Frontal cortex (tissue), 3 donors: ENCODE measurements at regions not wholly inside any gene's neighbourhood (a gene's known extent, or its start where the extent isn't known, plus 50 kb on each side); places are given as distances from the start of the nearest gene placed in this dataset.

ENCODE experiments used
- DNase-seq, 2 donors: peaks; one replicate each; pipeline ENCODE4 v3.0.0; 2012; ENCODE audit warnings: low spot score in 2 of 2
- FAIRE-seq: peaks from 2 replicates; lab custom pipeline; 2012; peaks lifted over from hg19 to GRCh38; lab: Jason Lieb, UNC
- donor health status: control.
- donor health status: control.
- donor health status: control.

DNA sequence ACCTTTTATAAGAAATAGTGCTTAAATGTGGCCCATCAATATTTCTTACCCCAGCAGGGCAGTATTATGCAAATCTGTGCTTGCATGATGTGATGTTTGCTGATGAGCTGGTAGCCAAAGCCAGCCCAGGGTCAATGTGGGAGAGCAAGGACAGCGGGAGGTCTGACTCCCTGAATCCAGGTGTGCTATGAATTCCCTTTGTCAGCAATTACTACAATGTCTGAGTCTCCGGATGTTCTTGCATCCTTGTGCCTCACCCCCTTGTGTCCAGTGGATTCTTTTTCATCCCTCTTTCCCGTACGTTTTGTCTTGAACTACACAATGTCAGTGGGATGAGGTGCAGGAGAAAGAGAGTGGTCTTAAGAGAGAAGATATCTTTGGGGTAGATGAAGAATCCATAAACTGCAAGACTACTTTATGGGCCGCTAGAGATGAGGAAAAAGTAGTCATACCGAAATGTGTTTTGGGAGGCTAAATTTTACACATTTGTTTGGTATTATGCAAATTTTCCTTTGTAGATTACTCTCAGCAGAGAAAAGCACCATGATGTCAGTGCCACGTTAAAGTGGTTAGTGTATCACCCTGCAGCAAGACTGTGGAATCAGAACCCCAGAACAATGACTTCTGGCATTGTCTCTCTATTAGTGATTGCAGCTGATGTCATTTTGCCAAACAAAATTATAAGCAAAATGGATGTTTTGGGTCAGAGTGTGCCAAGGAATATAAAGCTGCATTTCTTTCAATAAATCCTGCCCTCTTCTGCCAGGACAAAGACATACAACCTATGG, 53.5 kb upstream of the TSHZ3 start:
- DNase-seq: no peak
- FAIRE-seq: no peak

DNA sequence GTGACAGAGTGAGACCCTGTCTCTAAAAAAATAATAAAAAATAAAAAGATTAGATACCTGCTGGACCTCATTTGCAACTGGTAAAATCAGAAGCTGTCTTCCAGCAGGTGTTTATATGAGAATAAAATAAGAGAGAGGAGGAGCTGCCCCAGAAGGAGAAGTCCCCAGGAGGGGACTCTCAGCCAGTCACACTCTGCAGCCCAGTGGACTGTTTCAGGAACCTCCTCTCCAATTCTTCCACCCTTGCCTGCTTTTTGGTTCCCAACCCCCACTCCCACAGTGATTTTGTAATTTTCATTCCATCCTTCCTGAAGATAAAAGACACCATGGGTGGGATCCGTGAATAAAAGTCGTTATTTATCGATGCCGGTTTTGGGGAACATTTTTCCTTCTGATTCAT, 56.9 kb upstream of the TSHZ3 start:
- FAIRE-seq (no peak), DNase-seq (no peak)

DNA sequence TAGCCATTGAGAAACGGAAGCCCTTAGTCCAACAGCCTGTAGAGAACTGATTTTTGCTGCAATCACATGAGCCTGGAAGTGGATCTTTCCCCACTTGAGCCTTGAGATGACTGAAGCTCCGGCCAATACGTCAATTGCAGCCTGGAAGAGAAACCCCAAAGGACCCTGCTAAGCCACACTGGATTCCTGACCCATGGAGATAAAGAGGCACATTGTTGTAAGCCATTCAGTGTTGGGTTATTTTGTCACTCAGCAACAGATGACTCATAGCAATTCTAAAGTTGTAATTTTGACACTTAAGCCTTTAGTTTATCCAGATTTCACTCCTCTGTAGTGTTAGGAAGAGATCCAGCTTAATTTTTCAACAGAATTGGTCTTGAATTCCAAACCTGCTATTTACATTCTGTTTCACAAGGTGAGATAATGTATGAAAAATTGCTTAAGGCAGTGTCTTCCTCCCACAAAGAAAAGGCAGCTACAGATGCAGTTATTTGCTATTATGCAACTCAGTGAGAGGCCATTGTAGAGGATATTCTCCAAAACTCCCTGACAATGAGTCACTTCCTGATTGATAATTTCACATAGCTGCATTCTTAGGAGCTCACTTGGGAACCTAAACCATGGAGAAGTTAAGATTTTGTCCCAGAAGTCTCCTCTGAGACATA, 59.4 kb upstream of the TSHZ3 start:
- no peak for DNase-seq
- no peak for FAIRE-seq

DNA sequence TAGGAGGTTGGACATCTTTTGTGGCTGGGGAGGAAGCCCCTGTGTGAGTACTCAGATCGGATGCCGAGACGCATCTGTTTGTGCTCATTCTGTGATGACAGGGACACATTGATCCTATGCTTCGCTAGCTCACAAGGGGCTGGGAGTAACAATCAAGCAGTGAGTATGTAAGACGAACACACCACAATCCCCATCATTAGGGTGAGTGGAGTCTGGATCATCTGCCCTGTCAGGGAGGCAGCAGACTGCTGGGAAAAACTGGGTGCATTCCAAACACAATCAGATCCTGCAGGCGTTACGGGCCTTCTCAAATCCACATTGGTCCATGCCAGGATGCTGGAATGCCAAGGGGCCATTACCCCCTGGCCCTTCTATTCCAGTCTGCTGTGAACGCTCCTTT, 64.1 kb upstream of the TSHZ3 start:
- FAIRE-seq (no peak), DNase-seq (no peak)

DNA sequence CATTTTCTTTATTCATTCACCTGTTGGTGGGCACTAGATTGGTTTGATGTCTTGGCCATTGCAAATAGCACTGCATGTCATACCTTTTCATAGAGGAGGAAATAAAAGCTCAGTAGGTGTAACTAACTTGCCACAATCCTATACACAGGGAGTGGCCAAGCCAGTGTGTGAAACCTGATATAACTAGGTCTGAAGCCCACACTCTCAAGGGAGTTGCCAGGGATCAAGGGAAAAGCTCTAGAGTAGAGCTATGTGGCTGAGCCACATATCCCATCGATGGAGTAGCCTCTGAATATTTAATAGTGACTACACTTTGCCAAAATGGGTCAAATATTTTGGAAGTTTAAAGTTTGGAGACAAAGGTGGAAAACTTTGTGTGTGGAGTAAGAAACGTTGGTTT, 66.1 kb upstream of the TSHZ3 start:
- FAIRE-seq: no peak

DNA sequence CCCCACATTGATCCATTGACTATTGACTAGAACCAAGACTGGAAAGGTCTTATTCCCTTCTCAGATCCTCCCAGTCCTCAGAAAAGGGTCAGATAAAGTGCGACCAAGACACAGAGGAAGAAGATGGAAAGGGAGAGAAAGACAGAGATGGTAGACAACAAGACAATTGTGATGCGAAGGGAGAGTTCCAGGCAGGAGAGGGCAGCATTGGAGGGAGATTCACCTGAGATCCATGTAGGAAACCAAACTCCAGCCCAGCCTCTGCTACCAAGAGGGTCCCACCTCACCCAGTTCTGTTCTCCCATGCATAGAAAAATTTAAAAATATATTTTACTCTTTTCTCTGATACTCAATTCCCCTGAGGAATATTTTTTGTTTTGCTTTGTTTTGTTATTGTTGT, 67.3 kb upstream of the TSHZ3 start:
- DNase-seq: no peak
- FAIRE-seq: no peak

More for the DNA sequence above, 66.1 kb upstream of the TSHZ3 start:
- DNase-seq: no peak

DNA sequence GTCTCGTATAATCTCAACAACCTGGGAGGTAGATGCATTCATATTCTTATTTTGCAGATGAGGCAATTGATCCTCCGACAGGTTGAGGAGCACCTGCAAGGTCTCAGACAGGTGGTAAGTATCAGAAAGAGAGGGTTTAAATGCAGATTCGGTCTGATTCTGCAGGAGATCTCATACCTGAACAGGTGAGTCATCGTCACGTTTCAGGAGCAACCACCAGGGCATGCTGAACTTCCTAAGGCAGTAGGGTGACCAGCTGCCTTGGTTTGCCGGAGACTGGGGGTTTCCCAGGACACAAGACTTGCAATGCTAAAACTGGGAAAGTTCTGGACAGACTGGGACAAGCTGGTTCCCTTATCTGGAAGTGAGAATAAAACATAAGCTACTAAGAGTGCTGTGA, 68.8 kb upstream of the TSHZ3 start:
- FAIRE-seq: no peak
- DNase-seq: no peak

DNA sequence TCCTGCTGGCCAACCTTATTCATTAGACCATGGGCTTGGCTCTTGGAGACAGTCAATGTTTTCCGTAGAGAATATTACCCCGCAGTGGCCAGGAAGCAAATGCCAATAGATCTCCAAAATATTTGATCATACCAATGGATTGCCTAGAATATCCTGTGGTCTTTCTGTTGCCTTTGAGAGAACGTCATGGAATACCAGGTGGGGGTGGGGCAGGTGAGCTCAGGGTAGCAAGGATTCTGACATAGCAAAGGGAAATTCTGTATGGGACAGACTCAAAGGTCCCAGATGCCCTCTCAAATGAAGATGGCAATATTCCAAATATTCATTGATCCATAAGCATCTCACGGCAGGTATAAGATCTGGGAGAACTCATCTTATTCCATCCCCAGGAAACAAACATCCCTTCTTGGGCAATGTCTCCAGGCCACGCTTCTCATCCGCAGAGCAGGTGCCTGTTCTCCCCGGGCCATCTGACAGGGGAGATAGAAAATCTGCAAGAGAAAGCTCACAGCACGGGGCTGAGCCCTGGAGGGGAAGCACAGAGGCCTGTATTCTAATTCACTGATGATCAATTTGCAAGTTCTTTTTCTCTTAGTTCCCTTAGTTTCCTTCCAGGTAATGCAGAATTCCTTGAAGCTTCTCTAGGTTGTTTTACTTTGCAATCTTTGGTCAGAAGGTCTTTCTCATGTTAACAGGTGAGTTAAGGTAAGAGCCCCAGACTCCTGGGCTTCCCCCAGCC, 69.6 kb upstream of the TSHZ3 start:
- no peak for FAIRE-seq
- no peak for DNase-seq

DNA sequence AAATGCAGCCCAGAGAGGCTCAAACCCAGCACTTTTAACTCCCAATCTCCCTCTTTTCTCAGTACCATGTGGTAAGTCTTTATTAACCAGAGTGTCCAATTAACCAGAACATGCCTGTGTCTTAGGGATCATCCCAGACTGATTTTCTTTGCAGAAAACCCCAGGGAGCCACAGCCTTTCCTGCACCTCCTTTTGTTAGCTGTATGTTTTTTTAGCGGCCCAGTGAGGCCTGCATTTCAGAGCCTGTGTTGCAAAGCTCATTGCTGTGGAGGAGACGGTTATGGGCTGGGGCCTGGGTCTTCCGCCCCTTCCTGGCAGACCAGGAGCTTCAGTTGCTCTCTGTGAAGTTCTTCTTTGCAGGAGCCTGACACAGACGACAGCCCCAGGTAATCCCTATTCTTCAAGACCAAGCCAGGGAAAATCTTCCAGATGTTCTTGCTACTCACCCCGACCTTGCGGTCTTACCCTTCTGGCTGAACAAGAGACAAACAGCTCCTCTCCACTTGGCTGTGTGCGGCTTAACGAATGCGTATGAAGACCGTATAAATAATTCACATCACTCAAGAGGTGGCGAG, 70.7 kb upstream of the TSHZ3 start:
- FAIRE-seq: no peak
- no peak for DNase-seq

DNA sequence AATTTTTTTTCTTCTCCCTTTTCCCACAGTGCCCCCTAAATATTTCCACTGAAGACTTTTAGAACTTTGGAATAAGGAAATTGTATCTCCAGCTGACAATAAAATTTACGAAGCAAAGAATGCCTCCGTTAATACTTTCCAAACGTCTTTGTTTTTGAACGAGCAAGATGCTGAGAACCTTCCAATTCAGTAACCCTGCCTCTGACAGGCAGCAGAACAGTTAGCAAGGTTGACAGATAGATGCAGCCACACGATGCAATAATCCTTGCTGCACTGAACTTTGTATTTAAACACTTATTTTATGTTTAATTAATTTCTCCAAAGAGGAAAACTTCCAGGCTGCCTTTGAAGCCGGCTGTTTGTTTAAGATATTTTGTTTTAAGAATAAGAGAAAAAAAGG, 71.8 kb upstream of the TSHZ3 start:
- FAIRE-seq: no peak
- no peak for DNase-seq

DNA sequence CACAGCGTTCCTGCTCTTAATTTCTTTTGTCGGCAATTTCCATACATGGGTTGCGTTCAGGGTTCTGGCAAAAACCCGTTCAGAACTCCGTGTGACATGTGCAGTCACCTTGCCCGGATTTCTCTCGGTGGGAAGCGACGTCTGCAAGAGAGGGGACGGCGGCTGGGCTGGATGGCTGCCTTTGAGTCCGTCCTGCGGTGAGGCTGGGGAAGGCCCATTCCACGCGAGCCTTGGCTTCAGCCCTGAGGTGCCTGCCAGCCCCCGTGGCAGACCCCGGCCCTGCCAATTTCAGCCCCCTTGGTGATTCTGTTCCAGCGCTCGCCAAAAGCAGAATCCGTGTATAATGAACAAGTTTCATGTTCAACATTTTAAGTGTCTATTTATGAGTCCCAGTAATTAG, 72.6 kb upstream of the TSHZ3 start:
- no peak for DNase-seq
- no peak for FAIRE-seq

DNA sequence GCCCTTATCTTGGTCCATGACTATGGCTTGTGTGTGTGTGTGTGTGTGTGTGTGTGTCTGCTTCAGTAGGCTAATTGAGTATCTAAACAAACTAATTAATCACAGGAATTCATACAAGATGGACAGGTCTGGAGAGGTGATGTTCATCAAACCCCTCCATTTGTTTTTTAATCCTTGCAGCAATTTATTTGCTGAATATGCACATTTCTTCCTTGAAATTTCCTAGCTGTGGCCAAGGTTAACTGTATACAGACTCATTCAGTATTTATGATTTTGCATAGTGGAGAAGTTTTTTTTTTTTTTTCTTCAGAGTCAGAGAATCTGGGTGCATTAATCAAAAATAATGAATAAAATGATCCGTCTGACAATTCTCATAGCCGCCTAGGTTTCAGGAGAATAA, 74.7 kb upstream of the TSHZ3 start:
- FAIRE-seq (no peak), DNase-seq (no peak)

DNA sequence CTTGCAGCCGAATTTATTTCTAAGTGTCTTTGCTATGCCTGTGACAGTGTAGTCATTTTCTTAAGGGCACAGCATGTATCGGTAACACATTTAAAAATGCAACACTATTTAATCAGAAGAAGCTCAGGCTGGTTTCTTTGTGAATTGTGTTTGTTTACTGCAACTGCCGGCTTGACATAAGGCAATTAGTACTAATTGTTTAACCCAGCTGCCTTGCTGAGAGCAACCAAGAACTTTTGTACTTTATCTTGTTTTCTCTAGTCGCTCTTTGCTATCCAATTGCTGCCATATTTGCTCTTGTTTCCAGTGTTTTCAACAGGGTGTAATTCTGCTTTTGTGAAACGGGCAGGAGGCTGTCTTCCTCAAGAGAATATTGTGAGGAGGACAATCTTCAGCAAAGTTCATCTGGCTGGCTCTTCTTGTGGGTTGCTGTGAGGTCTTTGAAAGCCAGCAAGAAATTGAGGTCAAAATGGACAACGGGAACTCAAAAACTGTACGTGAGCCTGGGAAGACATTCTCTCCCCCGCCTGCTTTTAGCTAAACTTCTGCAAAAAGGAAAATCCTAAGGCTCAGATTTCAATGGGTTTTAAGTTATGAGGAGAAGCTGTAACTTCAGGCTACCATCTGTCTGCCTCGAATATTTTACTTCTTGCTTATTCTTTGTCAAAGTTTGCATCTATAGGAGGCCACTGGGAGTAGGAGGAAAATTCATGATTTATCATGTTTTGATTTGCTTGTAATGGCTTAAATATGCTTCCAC, 75.8 kb upstream of the TSHZ3 start:
- no peak for DNase-seq
- no peak for FAIRE-seq

DNA sequence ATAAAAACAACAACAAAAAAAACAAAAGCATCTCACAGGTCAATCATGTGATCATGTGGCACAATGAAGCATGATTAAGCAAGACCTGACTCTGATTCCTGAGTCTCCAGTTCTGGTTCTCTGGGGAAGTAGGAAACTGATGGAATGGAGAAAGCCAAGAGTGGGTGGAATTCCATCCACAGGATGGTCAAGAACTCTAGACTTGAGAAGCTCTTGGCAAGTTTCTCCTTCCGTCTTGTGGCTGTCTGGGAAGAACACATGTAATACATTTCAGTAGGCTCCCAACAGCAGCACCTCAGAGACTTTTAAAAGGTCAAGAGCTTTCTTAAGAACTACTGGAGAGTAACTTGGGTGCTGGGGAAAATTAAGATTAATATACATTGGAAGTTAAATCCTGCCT, 78.6 kb upstream of the TSHZ3 start:
- DNase-seq: no peak
- FAIRE-seq: no peak

DNA sequence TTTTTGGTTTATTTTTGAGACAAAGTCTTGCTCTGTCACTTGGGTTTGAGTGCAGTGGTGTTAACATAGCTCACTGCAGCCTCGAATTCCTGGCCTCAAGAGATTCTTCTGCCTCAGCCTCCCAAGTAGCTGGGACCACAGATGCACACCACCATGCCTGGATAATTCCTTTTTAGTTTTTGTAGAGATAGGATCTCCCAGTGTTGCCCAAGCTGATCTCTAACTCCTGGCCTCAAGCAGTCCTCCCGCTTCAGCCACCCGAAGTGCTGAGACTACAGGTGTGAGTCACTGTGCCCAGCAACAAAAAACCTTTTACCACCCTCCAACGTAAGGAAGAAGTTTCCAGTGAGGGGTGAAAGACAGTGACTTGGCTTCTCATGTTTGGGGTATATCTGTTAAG, 81.1 kb upstream of the TSHZ3 start:
- DNase-seq: no peak
- FAIRE-seq: no peak

DNA sequence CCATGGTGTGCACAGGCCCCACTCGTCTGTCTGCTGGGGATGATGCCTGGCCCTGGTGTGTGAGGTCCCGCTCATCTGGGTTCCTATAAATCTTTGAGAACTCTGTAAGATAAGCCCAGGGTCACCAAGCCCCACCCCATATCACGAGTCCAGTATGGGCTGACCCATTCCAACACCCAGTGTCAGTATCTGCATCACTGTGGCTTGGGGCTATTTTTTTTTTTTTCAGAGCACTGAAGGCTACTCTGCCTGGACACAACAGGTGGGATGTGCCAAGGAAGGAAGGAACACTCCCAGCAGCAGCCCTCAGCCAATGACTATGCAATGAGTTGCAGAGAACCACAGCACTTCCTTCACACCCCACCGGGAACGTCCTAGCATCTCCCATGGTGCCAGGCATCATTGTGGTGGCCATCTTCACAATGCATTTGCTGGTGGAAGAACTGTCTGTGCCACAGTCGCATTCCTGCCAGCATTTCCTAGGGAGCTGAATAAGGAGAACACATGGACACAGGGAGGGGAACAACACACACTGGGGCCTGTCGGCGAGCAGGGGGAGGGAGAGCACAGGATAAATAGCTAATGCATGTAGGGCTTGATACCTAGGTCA, 83.1 kb upstream of the TSHZ3 start:
- FAIRE-seq: no peak

DNA sequence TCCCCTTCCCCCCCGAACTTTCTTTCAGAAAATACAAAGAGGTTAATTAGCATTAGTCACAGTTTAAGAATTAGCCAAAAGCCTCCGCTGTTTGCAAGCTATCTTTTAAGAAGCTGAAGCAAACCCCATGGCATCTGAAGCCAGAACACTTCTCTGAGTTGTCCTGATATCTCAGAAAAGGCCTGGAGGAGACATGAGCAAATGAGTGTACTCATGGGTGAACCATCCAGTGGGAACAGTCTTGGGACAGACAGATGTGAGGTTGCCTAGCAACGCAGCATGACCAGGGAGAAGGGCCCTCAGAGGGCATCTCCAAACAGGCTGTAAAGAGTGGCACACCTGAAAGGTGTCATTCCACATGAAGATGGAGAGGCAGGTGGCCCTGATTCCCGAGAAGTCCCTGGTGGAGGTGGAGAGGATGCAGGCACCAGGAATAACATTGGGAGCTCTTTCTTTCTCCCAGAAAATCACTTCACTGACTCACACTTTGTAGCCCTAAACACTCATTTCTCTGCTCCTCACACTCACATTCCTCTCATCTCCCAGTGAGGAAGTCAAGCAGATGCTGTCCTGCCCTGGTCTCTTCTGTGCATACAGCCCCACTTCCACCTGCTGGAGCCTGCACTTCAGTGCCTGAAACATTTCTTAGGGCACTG, 87.0 kb upstream of the TSHZ3 start:
- FAIRE-seq (no peak), DNase-seq (no peak)

More for the DNA sequence above, 83.1 kb upstream of the TSHZ3 start:
- no peak for DNase-seq

DNA sequence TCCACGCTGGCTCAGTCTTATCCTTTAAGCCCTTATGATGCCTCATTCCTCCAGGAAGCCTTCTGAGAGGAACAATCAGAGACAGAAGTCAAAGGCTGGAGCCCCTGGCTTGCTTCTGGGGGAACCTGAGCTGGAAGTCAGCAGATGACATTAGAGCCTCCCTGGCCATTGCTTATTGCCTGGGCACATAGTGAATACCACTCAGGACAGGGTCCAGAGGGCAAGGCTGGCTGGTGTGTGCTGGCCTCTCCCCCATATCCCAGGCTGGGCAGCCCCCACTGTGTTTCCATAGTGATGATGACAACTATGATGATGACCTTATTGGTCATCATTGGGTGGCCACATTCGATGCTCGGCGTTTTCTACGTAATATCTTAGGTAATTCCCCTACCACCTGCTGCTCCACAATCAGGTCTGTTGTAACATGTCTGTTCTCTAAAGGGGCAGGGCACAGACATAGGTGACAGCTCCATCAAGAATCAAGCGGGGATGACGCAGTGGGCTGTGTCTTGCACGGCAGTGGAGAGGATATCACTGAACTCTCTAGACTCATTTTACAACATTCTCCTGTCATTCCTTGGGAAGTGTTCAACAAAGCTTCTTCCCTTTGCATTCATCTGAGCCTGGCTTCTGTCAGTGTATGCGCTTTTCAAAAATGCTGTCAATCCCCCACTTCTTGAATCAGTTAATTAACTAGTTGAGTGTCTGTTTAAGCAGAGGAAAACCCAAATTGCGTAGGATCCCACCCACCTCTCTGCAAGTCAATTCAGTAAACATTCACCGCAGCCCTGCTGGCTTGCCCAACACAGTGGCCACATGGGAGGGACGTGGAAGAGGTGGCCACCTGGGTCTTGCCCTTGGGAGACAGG, 89.4 kb upstream of the TSHZ3 start:
- DNase-seq (no peak), FAIRE-seq (no peak)
